ENCODE measurements at regions not wholly inside any gene's neighbourhood (a gene's known extent, or its start where the extent isn't known, plus 50 kb on each side); places are given as distances from the start of the nearest gene placed in this dataset.

- no peak for TF ChIP-seq JUND (IDR thresholded peaks at IDR 0.05; ENCODE audit: low read depth)
- DNase-seq (ENCODE audit: low read depth in 1 of 2, low spot score in 1 of 2): no peak
- in situ Hi-C loops (cut with HindIII; ENCODE audit: low pct_unique_long_range_greater_than_20kb, low sequenced_read_pairs): no loop called here
These were observed 720.7 kb downstream of the DIAPH3 start for GRCh38 chr13:59442944-59443486.

- TF ChIP-seq JUND (IDR thresholded peaks at IDR 0.05; ENCODE audit: low read depth): no peak
- in situ Hi-C loops (cut with HindIII; ENCODE audit: low pct_unique_long_range_greater_than_20kb, low sequenced_read_pairs): no loop called here
These were observed 719.4 kb downstream of the DIAPH3 start for GRCh38 chr13:59444210-59444857.

GRCh38 chr13:59445812-59446211 is 717.9 kb downstream of the DIAPH3 start:
- DNase-seq (ENCODE audit: low read depth in 1 of 2, low spot score in 1 of 2): no peak
- in situ Hi-C loops (cut with HindIII; ENCODE audit: low pct_unique_long_range_greater_than_20kb, low sequenced_read_pairs): no loop called here
- TF ChIP-seq JUND (IDR thresholded peaks at IDR 0.05; ENCODE audit: low read depth): no peak

More at GRCh38 chr13:59444210-59444857, 719.4 kb downstream of the DIAPH3 start:
- no peak for DNase-seq (ENCODE audit: low read depth in 1 of 2, low spot score in 1 of 2)

DNA sequence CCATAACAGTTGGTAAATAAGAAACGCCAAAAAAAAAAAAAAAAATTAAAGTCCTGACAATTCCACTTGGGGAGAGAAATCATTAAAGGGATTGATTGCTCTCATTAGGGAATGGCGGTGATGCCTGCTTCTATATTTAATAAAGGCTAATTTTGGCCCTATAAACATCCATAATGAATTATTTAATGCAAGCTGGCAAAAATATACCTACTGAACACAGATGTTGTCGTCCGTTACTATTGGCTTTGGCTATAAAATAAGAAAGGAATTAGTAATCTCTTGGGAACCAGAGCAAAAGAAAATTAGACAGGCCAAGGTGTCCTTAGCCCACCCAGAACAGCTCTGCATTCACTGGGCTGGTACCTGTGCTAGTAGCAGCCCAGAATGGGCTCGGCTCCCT is 717.3 kb downstream of the DIAPH3 start:
- no peak for DNase-seq (ENCODE audit: low read depth in 1 of 2, low spot score in 1 of 2)
- in situ Hi-C loops (cut with HindIII; ENCODE audit: low pct_unique_long_range_greater_than_20kb, low sequenced_read_pairs): no loop called here
- TF ChIP-seq JUND (IDR thresholded peaks at IDR 0.05; ENCODE audit: low read depth): no peak

DNA sequence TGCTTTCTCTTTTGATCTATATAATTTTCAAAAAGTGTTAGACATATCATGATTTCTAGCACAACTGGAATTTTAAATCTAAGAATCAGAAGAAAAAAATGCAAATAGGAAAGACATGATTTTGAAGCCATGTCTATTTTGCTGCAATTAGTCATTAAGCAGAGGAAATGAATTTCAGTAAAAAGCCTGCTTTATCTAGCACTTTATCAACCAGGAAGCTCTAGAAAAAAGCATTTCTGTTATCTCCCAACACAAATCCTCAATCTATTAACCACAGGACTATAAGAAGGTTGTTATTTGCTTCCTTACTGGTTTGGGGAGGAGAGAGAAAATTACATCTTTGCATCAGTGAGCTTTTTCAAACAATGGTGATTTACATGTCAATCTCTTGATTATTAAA is 716.7 kb downstream of the DIAPH3 start:
- no peak for TF ChIP-seq JUND (IDR thresholded peaks at IDR 0.05; ENCODE audit: low read depth)
- DNase-seq (ENCODE audit: low read depth in 1 of 2, low spot score in 1 of 2): no peak
- in situ Hi-C loops (cut with HindIII; ENCODE audit: low pct_unique_long_range_greater_than_20kb, low sequenced_read_pairs): no loop called here

- TF ChIP-seq JUND (IDR thresholded peaks at IDR 0.05; ENCODE audit: low read depth): no peak
- in situ Hi-C loops (cut with HindIII; ENCODE audit: low pct_unique_long_range_greater_than_20kb, low sequenced_read_pairs): no loop called here
- no peak for DNase-seq (ENCODE audit: low read depth in 1 of 2, low spot score in 1 of 2)
These were observed 715.7 kb downstream of the DIAPH3 start for GRCh38 chr13:59447846-59448620.

DNA sequence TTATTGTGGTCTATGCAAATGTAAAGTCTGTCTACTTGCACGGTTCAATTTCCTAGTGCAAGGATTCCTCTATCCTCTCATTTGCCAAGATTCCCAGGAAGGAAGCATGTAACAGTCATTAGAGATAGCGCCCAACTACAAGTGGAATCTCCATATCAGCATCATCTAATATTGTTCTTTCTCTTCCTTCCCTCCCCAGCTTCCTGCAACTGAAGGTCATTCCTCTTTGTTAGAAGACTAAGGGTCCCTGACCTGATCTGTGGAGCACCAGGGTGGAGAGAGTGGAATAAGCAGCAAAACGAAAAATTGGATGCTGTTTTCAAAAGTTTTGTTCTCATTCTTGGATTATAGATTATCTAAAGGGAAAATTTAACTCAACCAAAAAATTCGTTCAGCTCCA is 714.0 kb downstream of the DIAPH3 start:
- in situ Hi-C loops (cut with HindIII; ENCODE audit: low pct_unique_long_range_greater_than_20kb, low sequenced_read_pairs): no loop called here
- DNase-seq (ENCODE audit: low read depth in 1 of 2, low spot score in 1 of 2): no peak
- no peak for TF ChIP-seq JUND (IDR thresholded peaks at IDR 0.05; ENCODE audit: low read depth)

GRCh38 chr13:59450229-59450628 is 713.5 kb downstream of the DIAPH3 start:
- no peak for TF ChIP-seq JUND (IDR thresholded peaks at IDR 0.05; ENCODE audit: low read depth)
- DNase-seq (ENCODE audit: low read depth in 1 of 2, low spot score in 1 of 2): no peak
- in situ Hi-C loops (cut with HindIII; ENCODE audit: low pct_unique_long_range_greater_than_20kb, low sequenced_read_pairs): no loop called here

- in situ Hi-C loops (cut with HindIII; ENCODE audit: low pct_unique_long_range_greater_than_20kb, low sequenced_read_pairs): no loop called here
- no peak for DNase-seq (ENCODE audit: low read depth in 1 of 2, low spot score in 1 of 2)
- no peak for TF ChIP-seq JUND (IDR thresholded peaks at IDR 0.05; ENCODE audit: low read depth)
These were observed 712.5 kb downstream of the DIAPH3 start for GRCh38 chr13:59451236-59451635.

DNA sequence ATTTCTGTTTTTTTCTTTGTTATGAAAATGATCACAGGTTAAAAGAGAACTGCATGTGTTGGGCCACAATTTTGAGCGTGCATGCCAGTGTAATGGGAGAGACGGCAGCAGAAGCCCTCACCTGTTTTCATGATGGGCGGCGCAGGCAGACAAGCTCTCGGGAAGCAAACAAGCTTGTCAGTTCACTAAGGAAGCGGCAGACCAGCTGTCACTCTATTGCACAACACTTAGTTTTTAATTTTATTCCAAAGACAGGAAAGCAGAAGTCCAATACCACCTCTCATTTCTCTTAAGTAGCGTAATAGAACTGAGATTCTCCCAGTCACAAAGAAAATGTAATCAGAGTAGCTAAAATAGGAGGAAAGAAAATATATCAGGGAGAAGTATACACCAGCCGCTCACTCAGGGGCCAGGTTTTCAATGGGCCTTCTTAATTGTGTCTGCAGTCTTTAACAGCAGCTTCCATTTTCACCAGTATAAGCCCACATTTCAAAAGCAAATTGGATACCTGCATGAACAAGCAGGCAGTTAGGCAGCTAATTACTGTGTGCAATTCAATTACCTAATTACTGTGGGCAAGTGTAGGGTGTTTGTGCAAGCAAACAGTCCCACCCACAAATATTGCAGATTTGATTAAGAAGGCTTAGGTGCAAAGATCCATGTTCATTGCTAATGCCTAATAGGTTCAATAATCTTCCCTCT is 711.4 kb downstream of the DIAPH3 start:
- no peak for DNase-seq (ENCODE audit: low read depth in 1 of 2, low spot score in 1 of 2)
- no peak for TF ChIP-seq JUND (IDR thresholded peaks at IDR 0.05; ENCODE audit: low read depth)
- in situ Hi-C loops (cut with HindIII; ENCODE audit: low pct_unique_long_range_greater_than_20kb, low sequenced_read_pairs): no loop called here

DNA sequence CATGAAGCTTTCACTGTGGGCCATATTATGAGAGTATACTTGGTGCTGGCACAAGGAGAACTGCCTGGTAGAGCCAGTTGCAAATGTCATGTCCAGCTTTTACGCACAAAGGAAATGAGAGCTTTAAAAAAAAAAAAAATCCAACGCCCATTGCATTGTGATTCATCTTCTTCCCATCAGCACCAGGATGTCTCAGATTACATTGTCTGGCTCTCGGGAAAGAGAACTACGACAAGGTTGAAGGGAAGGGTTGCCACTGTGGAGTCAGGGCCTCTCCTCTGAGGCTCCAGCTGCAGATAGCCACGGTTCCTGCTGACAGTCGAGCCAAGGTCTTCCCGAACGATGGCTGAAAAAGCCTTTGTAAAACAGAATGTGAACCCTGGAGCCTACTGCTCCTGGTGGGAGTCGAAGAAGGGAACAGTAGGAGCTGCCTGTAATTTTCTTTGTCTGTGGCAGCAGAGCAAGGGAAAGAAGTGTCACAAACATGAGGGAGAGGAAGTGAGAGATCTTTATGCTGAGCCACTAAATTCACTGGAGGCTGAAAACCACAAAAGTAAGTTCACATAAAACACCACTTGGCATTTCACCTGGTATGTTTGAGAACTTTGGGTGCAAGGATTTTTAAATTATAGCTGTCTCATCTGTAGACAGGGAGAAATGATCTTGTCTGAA is 704.7 kb downstream of the DIAPH3 start:
- no peak for DNase-seq (ENCODE audit: low read depth in 1 of 2, low spot score in 1 of 2)
- in situ Hi-C loops (cut with HindIII; ENCODE audit: low pct_unique_long_range_greater_than_20kb, low sequenced_read_pairs): no loop called here
- no peak for TF ChIP-seq JUND (IDR thresholded peaks at IDR 0.05; ENCODE audit: low read depth)

- in situ Hi-C loops (cut with HindIII; ENCODE audit: low pct_unique_long_range_greater_than_20kb, low sequenced_read_pairs): no loop called here
- no peak for TF ChIP-seq JUND (IDR thresholded peaks at IDR 0.05; ENCODE audit: low read depth)
- no peak for DNase-seq (ENCODE audit: low read depth in 1 of 2, low spot score in 1 of 2)
These were observed 703.8 kb downstream of the DIAPH3 start for GRCh38 chr13:59459972-59460371.

Data from T47D (cell line).